HL-60 (cell line): ENCODE measurements at regions not wholly inside any gene's neighbourhood (a gene's known extent, or its start where the extent isn't known, plus 50 kb on each side); places are given as distances from the start of the nearest gene placed in this dataset.

Experiments
- CTCF ChIP-seq: IDR thresholded peaks from one replicate; pipeline ENCODE4 v1.5.1; 2011; ENCODE audit warnings: low read length, control low read depth, inconsistent platforms; ENCODE audit not compliant: insufficient read depth
- GABPA ChIP-seq: IDR thresholded peaks from 2 replicates; pipeline ENCODE4 v1.6.1; 2012; ENCODE audit warnings: low read depth
- POLR2AphosphoS5 ChIP-seq: IDR thresholded peaks from 2 replicates; pipeline ENCODE4 v1.6.1; 2012; ENCODE audit warnings: low read depth
- SPI1 ChIP-seq: IDR thresholded peaks from 2 replicates; pipeline ENCODE4 v1.6.1; 2012; ENCODE audit warnings: low read depth, mild to moderate bottlenecking, borderline replicate concordance

DNA sequence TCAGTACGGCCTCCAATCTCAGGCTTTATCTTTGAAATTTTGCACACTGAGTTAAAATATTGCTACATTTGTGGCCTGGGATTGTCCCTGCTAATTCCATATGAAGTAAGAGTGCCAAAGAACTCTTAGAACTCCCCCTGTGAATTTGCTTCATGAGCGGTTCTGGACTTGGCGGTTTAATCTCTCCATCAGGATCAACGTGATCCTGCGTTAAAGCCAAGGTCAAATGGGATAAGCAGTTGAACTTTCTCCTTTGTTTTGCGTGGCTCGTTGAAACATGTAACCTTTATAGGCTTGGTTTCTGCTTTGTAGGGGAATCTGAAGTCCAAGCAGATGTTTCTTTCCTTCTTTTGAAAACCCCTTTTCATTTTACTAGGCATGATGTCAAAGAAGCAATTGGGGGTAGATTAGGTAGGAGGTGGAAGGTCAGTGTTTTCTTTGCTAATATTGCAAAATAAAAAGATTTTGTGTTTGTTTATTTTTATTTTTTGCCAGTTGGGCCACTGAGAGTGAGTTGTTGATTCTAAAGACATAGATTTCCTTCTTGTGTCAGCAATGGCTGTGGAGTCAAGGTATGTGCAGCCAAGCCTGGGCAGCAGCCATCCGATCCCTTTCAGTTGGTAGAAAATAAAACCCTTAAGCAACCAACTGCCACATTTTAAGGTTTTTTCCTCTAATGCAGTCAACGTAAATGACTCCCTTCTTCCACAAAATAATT, 390.8 kb downstream of the NNT start:
- TF ChIP-seq CTCF (no peak), POLR2AphosphoS5 (no peak), SPI1 (no peak), GABPA (no peak)
